GM13977 (cell line): ENCODE measurements at regions not wholly inside any gene's neighbourhood (a gene's known extent, or its start where the extent isn't known, plus 50 kb on each side); places are given as distances from the start of the nearest gene placed in this dataset.

ENCODE experiments used
- DNase-seq: peaks from one replicate; pipeline ENCODE4 v3.0.0; 2012; ENCODE audit warnings: low spot score
- in situ Hi-C: fragments of 300-500 bp; cut with MboI; formaldehyde crosslinking; loops from one replicate; pipeline ENCODE4 v1.12.0; 2022; ENCODE audit warnings: low sequenced_read_pairs, low pct_unique_long_range_greater_than_20kb, mixed read lengths, inconsistent platforms; ENCODE audit not compliant: unreplicated experiment
- TF ChIP-seq, protein P1 (sequence below): IDR thresholded peaks from 2 replicates; pipeline ENCODE4 v1.5.1; 2012; ENCODE audit warnings: mild to moderate bottlenecking, control low read depth; ENCODE audit not compliant: insufficient read depth; ENCODE audit errors: extremely low read depth, missing control alignments

DNA sequence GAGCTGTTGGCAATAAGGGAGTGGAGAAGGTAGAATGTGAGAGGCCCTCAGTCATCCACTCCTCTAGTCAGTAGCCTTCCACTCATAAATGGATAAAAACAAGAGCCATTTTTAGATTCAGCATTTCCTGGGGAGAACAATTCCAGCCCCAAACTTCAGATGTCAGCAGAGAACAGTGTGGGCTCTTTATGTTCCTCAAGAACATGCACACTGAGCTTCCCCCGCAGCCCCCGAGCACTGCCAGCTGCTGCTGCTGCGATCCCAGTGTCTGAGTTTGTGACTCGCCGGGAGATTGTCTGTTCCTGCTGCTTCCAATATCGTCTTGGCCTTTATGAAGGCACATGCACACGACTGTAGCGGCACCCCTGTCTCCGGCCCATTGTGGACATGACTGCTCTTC is 143.7 kb upstream of the CTNNA2 start:
- in situ Hi-C loops = no loop called here
- no peak for DNase-seq
- TF ChIP-seq, protein P1, sequence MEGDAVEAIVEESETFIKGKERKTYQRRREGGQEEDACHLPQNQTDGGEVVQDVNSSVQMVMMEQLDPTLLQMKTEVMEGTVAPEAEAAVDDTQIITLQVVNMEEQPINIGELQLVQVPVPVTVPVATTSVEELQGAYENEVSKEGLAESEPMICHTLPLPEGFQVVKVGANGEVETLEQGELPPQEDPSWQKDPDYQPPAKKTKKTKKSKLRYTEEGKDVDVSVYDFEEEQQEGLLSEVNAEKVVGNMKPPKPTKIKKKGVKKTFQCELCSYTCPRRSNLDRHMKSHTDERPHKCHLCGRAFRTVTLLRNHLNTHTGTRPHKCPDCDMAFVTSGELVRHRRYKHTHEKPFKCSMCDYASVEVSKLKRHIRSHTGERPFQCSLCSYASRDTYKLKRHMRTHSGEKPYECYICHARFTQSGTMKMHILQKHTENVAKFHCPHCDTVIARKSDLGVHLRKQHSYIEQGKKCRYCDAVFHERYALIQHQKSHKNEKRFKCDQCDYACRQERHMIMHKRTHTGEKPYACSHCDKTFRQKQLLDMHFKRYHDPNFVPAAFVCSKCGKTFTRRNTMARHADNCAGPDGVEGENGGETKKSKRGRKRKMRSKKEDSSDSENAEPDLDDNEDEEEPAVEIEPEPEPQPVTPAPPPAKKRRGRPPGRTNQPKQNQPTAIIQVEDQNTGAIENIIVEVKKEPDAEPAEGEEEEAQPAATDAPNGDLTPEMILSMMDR = no peak

DNA sequence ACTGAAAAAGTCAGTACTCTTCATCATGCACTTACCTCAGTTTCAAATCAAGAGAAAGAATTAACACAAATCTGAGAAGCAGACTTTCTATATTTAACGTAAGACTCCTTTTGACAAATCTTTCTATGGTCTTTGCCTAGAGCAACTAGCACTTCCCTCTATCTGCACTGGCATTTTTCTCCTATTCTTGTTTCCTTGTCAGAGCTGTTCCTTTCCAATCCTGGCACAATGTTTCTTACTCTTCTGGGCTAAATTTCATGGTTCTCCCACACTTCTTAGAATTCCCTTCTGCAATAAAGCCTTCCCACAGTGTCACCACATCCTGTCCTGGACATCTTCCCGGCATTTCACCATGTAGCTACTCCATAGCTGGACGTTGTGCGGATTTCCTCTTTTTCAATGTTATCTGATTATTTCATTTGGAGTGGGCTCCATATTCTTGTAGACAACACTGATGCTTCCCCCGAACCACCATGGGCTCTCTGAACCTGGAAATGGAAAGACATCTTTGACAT is 144.7 kb upstream of the CTNNA2 start:
- no peak for DNase-seq
- TF ChIP-seq, protein P1 = no peak
- in situ Hi-C loops = no loop called here

DNA sequence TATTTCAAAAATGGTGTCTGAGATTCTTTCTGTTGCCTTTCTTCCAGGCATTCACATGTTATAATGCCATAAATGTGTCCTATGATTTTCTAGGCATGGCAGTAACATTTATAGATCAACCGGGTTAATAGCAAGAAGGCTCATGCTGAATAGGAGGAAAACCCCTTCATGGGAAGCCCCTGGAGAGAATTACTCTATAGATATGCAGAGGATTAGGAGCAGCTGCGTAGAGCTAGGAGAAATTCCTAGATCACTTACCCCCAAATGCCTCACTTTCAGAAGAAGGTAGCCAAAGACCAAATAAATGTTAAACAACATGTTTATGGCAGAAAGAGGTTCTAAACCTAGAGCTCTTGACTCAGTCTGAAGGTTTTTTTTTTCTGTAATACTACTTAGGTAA is 153.4 kb upstream of the CTNNA2 start:
- TF ChIP-seq, protein P1 = no peak
- in situ Hi-C loops = no loop called here
- DNase-seq = no peak

DNA sequence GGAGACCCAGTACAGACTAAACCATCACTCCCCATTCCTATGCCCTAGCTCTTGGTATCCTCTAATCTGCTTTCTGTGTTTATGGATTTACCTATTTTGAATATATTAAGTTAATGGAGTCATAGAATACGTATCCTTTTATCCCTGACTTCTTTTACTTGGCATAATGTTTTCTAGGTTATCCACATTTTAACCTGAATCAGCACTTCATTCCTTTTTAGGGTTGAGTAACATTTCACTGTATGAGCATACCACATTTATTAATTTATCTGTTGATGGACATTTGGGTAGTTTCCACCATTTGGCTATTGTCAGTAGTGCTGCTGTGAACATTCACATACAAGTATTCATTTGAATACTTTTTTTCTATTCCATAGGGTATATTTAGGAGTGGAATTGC is 157.3 kb upstream of the CTNNA2 start:
- no peak for DNase-seq
- TF ChIP-seq, protein P1 = no peak
- in situ Hi-C loops = no loop called here

DNA sequence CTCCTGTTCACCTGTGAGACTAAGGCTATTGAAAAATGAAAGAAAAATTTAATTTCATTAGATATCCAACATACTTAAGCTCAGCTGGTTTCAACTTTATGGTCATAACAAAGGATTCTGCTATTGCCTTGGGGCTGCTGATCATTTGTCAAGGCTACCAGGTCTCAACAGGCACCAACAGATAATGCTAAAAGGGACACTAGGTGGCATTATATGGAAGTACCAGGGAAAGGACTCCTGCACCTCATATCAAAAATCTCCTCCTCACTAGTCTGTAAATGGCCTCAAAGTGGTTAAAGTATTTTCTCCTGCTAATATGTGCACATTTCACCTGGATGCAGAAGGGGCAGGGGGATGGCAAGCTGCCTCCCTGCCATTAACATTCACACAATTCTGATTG is 167.9 kb upstream of the REG3A start:
- TF ChIP-seq, protein P1 = no peak
- in situ Hi-C loops = no loop called here
- no peak for DNase-seq

DNA sequence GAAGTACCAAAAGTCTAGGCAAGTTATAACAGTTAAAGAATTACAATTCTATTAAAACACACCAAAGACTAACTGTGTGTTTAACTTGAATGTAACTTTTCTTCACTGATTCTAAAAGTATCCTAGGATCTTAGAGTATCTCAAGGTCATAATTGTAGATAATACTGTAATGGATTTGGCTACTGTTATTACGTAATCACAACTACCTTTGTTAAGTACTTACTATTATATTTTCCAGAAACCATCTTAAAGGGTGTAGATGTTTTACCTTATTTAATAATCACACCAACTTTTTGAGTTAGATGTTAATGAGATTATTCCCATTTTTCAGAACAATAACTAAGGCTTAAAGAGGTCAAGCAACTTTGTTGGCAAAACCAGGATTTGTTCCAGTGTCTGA is 161.3 kb upstream of the REG3A start:
- TF ChIP-seq, protein P1 = no peak
- in situ Hi-C loops = no loop called here
- no peak for DNase-seq

DNA sequence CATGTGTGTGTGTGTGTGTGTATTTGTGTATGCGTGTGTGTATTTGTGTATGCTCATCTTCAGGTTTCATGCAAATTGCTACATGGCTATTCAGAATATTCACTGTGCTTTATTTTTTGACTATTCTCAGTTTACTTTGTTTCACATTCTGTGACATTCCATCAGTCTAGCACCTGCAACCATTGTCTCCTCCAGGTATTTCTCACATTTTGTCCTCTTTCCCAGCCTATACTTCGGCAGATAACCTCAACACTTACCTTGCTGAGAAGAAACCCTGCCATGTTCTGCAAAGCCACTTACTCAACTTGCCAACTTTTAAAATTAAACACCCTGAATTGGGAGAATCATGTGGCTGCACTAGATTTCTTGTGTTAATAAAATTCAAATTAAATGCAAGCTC is 135.4 kb upstream of the REG3A start:
- no peak for DNase-seq
- in situ Hi-C loops = no loop called here
- TF ChIP-seq, protein P1 = no peak
